Right atrium auricular region (tissue), 2 donors: ENCODE measurements at regions not wholly inside any gene's neighbourhood (a gene's known extent, or its start where the extent isn't known, plus 50 kb on each side); places are given as distances from the start of the nearest gene placed in this dataset.

Experiments
- DNase-seq: peaks from one replicate; pipeline ENCODE4 v3.0.0-alpha.2; 2019; ENCODE audit warnings: low spot score
- H3K27ac ChIP-seq, 2 donors: fragments of 200-600 bp; sonication (generic); 1 replicate in 1 of 2; 2 replicates in 1 of 2; pipeline ENCODE4 v1.5.1; 2016 to 2019
- H3K27me3 ChIP-seq, 2 donors: fragments of 200-600 bp; sonication (generic); one replicate each; pipeline versions ENCODE4 v1.5.1 to v1.6.0; 2017 to 2019
- H3K36me3 ChIP-seq: fragments of 200-600 bp; sonication (generic); one replicate; pipeline ENCODE4 v1.5.1; 2016
- H3K4me1 ChIP-seq, 2 donors: fragments of 200-600 bp; sonication (generic); one replicate each; pipeline versions ENCODE4 v1.5.1 to v1.6.0; 2017 to 2019
- H3K4me3 ChIP-seq, 2 donors: fragments of 200-600 bp; sonication (generic); 1 replicate in 1 of 2; 2 replicates in 1 of 2; pipeline ENCODE4 v1.5.1; 2017 to 2019; ENCODE audit warnings: mild to moderate bottlenecking in 1 of 2, moderate library complexity in 1 of 2
- H3K9me3 ChIP-seq, 2 donors: fragments of 200-600 bp; sonication (generic); one replicate each; pipeline ENCODE4 v1.5.1; 2019
- TF ChIP-seq, protein P1 (sequence below), 2 donors: fragments of 200-600 bp; sonication (generic); IDR thresholded peaks; one replicate each; pipeline ENCODE4 v1.5.1; 2019; ENCODE audit warnings: antibody characterized with exemption in 2 of 2

DNA sequence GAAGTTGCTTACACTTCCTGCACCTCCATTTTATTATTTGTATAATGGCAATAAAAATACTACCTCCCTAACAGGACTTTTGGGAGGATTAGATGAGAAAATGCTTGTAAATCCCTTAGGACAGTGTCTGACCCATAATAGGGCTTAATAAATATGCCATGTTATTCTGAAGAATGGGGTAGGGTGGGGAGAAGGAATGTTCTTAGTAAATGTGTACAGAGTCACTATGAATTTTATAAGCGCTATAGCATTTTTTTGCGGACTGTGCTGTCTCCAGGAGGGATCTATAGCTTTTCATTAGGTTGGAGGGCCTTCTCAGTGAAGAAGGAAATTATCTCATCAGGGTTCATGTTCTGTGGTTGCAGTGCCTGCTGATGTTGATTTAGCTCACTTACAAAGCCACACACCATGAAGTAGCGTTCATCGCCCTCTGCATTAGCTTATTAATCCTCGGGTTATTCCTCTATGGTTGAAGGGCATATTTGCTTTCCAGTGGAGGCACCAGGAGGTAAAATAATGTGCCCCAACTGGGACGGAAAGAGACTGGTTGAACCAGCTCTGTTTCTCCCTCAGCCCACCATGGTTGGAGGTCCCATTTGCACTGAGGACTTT is 497.1 kb downstream of the ARHGEF28 start:
- no peak overlapping the region for H3K27ac ChIP-seq
- TF ChIP-seq, protein P1, sequence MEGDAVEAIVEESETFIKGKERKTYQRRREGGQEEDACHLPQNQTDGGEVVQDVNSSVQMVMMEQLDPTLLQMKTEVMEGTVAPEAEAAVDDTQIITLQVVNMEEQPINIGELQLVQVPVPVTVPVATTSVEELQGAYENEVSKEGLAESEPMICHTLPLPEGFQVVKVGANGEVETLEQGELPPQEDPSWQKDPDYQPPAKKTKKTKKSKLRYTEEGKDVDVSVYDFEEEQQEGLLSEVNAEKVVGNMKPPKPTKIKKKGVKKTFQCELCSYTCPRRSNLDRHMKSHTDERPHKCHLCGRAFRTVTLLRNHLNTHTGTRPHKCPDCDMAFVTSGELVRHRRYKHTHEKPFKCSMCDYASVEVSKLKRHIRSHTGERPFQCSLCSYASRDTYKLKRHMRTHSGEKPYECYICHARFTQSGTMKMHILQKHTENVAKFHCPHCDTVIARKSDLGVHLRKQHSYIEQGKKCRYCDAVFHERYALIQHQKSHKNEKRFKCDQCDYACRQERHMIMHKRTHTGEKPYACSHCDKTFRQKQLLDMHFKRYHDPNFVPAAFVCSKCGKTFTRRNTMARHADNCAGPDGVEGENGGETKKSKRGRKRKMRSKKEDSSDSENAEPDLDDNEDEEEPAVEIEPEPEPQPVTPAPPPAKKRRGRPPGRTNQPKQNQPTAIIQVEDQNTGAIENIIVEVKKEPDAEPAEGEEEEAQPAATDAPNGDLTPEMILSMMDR (IDR thresholded peaks at IDR 0.05) = no peak
- no peaks in the 10 kb centered on the region for H3K27me3 ChIP-seq
- H3K4me3 ChIP-seq = no peak overlapping the region
- no peaks in the 10 kb centered on the region for H3K36me3 ChIP-seq
- H3K4me1 ChIP-seq = peaks cover 0 to 20% of the 10 kb centered on the region in 2 donors
- peaks cover 0 to 6% of the 10 kb centered on the region in 2 donors for H3K9me3 ChIP-seq
- DNase-seq = no peak

DNA sequence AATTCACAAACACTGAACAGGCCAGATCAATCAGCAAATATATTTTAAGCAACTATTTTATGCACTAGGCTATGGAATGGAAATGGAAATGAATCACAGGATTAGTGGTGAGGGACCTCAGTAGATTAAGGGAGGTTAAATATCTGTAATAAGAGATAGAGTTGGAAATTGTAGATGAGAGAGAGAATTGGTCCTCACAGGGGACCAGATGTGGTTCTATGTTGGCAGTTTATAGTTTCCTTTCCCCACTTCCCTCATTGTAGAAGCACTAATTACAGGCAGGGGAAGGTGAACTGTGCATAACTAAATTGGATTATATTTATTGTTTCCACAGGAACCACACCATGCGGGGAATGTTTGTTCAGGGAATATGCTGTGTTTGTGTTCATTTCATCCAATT is 496.2 kb downstream of the ARHGEF28 start:
- Histone ChIP-seq H3K27me3 (no peaks in the 10 kb centered on the region), H3K36me3 (no peaks in the 10 kb centered on the region), H3K27ac (no peak overlapping the region), H3K4me1 (peaks cover 0 to 15% of the 10 kb centered on the region in 2 donors), H3K9me3 (peaks cover 0 to 10% of the 10 kb centered on the region in 2 donors), H3K4me3 (no peak overlapping the region)
- TF ChIP-seq, protein P1 (IDR thresholded peaks at IDR 0.05) = no peak
- DNase-seq = no peak

DNA sequence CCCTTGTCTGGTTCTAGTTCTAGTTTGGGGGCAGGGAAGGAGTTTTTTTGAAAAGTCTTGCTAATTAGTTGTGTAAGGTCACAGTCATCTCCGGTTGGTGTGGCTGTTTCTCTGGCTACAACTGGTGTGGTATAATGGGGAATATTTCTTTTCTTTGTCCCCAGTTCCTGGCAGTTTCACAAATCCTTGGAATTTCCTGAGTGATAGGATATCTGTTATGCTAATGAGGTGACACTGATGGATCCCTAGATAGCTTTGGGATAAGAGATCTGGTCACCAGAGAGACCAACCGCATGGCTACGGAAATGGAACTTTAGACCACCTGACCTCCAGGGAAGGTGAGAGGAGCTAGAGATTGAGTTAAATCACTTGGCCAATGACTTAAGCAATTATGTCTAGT is 494.6 kb downstream of the ARHGEF28 start:
- no peak overlapping the region for H3K4me3 ChIP-seq
- no peak overlapping the region for H3K27ac ChIP-seq
- peaks cover 0 to 13% of the 10 kb centered on the region in 2 donors for H3K4me1 ChIP-seq
- no peaks in the 10 kb centered on the region for H3K36me3 ChIP-seq
- TF ChIP-seq, protein P1 (IDR thresholded peaks at IDR 0.05) = no peak
- peaks cover 0 to 10% of the 10 kb centered on the region in 2 donors for H3K9me3 ChIP-seq
- no peak for DNase-seq
- no peaks in the 10 kb centered on the region for H3K27me3 ChIP-seq

DNA sequence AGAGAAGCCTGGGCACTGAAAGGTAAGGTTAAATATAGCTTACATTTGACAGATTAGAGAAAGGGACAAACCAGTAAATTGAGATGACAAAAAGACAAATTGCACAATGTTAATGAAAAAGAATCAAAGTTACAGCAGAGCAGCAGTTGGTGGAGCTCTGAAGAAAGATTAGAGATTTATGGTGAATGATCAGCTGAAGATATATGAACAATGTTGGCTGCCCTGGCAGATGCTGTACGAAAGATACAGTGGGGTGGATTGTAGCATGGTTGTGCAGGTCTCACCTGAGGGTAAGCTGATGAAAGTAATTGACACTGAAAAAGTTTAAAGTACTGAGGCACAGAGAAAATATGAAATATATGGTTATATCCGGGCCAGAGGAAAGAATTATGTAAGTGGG is 492.1 kb downstream of the ARHGEF28 start:
- H3K36me3 ChIP-seq = no peaks in the 10 kb centered on the region
- TF ChIP-seq, protein P1 (IDR thresholded peaks at IDR 0.05) = no peak
- no peaks in the 10 kb centered on the region for H3K4me1 ChIP-seq
- H3K27ac ChIP-seq = no peak overlapping the region
- no peak for DNase-seq
- H3K9me3 ChIP-seq = peaks cover 0 to 10% of the 10 kb centered on the region in 2 donors
- H3K27me3 ChIP-seq = no peaks in the 10 kb centered on the region
- H3K4me3 ChIP-seq = no peak overlapping the region

DNA sequence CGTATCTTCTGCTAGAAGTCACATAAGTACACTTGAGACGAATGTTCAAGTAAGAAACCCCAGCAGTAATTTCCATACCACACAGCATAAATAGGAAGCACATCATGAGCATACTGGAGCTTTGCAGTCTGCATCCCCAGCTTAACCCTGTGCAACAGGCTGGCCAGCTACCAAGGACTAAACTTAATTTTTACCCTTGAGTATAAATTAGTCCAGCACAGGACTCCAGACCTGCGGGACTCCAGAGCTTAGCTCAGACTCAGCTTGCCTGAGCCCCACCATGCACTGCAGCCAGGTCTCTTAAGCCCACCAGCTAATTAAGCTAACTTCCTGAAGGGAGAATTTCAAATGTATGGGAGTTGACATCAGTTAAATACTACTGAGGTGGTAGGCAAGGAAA is 491.0 kb downstream of the ARHGEF28 start:
- TF ChIP-seq, protein P1 (IDR thresholded peaks at IDR 0.05) = no peak
- H3K9me3 ChIP-seq = peaks cover 0 to 10% of the 10 kb centered on the region in 2 donors
- H3K27ac ChIP-seq = no peak overlapping the region
- H3K4me1 ChIP-seq = no peaks in the 10 kb centered on the region
- H3K36me3 ChIP-seq = no peaks in the 10 kb centered on the region
- DNase-seq = no peak
- no peak overlapping the region for H3K4me3 ChIP-seq
- H3K27me3 ChIP-seq = no peaks in the 10 kb centered on the region

DNA sequence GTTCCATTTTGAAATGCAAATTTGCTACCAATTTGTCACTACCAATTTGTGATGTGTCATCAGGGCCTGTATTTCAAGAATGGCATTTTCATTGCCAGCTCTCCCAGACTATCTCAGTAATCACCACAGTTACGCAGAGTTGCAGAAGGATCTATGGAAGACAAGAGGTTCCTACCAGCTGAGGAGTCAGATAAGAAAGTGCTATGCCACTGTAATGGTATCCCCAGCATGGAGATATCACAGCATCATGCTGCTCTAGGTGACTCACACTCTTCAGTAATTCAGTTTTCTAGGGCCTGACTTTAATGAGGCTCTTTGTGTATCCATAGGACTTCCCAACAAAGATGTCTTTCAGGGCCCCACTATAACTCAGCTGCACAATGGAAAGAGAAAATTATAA is 490.3 kb downstream of the ARHGEF28 start:
- H3K4me3 ChIP-seq = no peak overlapping the region
- no peak for DNase-seq
- no peaks in the 10 kb centered on the region for H3K4me1 ChIP-seq
- H3K27ac ChIP-seq = no peak overlapping the region
- no peaks in the 10 kb centered on the region for H3K36me3 ChIP-seq
- H3K9me3 ChIP-seq = peaks cover 0 to 10% of the 10 kb centered on the region in 2 donors
- TF ChIP-seq, protein P1 (IDR thresholded peaks at IDR 0.05) = no peak
- no peaks in the 10 kb centered on the region for H3K27me3 ChIP-seq
